Ovary (tissue), 7 donors: ENCODE measurements at regions not wholly inside any gene's neighbourhood (a gene's known extent, or its start where the extent isn't known, plus 50 kb on each side); places are given as distances from the start of the nearest gene placed in this dataset.

ENCODE experiments used
- DNase-seq, 5 donors: peaks; one replicate each; pipeline ENCODE4 v3.0.0-alpha.2; 2019 to 2020
- H3K27ac ChIP-seq, 2 donors: fragments of 200-600 bp; one replicate each; pipeline versions ENCODE4 v1.5.1 to v1.8.0; 2019 to 2022
- H3K27me3 ChIP-seq: fragments of 200-600 bp; one replicate; pipeline ENCODE4 v1.8.0; 2022
- H3K36me3 ChIP-seq: fragments of 200-600 bp; sonication (generic); one replicate; pipeline ENCODE4 v1.5.1; 2019
- H3K4me1 ChIP-seq: one replicate; pipeline ENCODE4 v1.8.1; 2013; ENCODE audit warnings: mild to moderate bottlenecking, moderate library complexity; ENCODE audit not compliant: insufficient read depth
- H3K4me3 ChIP-seq: fragments of 200-600 bp; sonication (generic); one replicate; pipeline ENCODE4 v1.5.1; 2017
- H3K9me3 ChIP-seq, 2 donors: fragments of 200-600 bp in 1 of 2; sonication (generic) in 1 of 2; one replicate each; pipeline versions ENCODE4 v1.5.1 to v1.8.1; 2013 to 2019; ENCODE audit warnings: mild to moderate bottlenecking in 1 of 2, moderate library complexity in 1 of 2
- EP300 ChIP-seq: sonication (generic); formaldehyde crosslinking; IDR thresholded peaks from one replicate; pipeline ENCODE4 v1.6.1; 2017; ENCODE audit warnings: antibody characterized with exemption
- POLR2A ChIP-seq: fragments of 450-650 bp; IDR thresholded peaks from one replicate; pipeline ENCODE4 v1.6.1; 2017; ENCODE audit warnings: antibody characterized with exemption, mild to moderate bottlenecking, moderate library complexity
- WGBS, 3 donors: extraction: QIAGEN DNeasy Blood & Tissue Kit in 1 of 3; methylation state at CpG; one replicate each; pipeline versions ENCODE4 v1.1.5 to v1.1.7; 2013 to 2017; 5-methylcytosine and 5-hydroxymethylcytosine counted together
- intact Hi-C, 4 donors: fragments of 100-400 bp; cut with DNase I; formaldehyde crosslinking; loops; one replicate each; pipeline versions ENCODE4 v1.11.0 to v1.15.1; 2022 to 2023
- TF ChIP-seq, protein P1 (sequence below), 3 donors: fragments of 450-650 bp in 2 of 3; fragments of 200-600 bp in 1 of 3; IDR thresholded peaks; one replicate each; pipeline versions ENCODE4 v1.5.1 to v1.8.0; 2016 to 2022; ENCODE audit warnings: antibody characterized with exemption in 3 of 3, mild to moderate bottlenecking in 1 of 3
- donor health status: DM: no; HTN: no; CAD: no; lungs with moderate emphysema.
- donor health status: DM: no; HTN: no; CAD: no.
- donor health status: Bipolar disorder and iron deficiency.
- donor health status: DM: no; HTN: no; CAD: no.
- donor health status: DM: yes; HTN: yes; CAD: no.

DNA sequence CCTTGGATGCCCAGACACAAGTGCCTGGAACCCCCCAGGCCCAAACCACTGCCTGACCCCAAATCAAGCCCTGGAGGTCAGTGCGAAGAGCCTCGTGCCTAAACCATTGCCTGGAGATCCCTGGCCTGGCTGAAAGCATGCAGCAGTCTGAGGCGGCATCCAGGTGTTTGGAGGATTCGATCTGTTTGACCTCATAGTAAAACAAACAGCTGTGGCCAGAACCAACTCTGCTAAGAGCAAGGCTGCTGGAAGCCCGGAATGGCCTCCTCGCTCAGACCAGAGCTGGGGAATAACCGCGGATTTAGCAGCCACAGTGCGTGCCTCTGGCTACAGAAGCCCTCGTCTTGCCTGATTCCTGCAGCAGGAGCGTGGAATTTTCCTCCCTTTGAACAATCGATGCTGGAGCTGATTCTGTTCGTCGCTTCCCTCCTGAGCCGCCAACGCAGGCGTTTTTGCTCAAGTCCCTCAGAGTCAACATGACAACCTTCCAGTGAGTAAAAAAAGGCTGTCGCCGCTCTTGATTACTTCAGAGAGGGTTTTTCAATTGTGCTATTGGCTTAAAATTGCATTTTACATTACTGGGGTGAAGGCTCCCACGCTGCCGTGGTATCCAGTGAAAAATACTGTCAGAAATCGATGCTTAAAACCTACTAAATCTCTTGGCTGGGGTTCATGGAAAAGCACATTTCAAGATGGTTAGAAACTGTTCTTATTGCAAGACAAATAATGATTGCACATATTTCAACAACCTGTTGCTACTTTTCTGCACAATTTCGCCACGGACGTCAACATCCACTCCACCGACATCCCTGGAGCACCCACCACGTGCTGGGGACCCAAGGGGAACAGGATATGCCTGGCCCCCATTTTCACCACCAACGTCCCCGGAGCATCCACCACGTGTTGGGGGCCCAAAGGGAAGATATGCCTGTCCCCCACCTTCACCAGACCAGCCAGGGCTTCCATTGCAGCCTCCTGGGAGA lies 190.0 kb downstream of the OLFM1 start:
- Histone ChIP-seq H3K36me3 (no peaks in the 10 kb centered on the region), H3K27ac (no peak overlapping the region), H3K4me3 (no peak overlapping the region), H3K9me3 (no peaks in the 10 kb centered on the region), H3K27me3 (no peaks in the 10 kb centered on the region), H3K4me1 (no peaks in the 10 kb centered on the region)
- TF ChIP-seq, protein P1, sequence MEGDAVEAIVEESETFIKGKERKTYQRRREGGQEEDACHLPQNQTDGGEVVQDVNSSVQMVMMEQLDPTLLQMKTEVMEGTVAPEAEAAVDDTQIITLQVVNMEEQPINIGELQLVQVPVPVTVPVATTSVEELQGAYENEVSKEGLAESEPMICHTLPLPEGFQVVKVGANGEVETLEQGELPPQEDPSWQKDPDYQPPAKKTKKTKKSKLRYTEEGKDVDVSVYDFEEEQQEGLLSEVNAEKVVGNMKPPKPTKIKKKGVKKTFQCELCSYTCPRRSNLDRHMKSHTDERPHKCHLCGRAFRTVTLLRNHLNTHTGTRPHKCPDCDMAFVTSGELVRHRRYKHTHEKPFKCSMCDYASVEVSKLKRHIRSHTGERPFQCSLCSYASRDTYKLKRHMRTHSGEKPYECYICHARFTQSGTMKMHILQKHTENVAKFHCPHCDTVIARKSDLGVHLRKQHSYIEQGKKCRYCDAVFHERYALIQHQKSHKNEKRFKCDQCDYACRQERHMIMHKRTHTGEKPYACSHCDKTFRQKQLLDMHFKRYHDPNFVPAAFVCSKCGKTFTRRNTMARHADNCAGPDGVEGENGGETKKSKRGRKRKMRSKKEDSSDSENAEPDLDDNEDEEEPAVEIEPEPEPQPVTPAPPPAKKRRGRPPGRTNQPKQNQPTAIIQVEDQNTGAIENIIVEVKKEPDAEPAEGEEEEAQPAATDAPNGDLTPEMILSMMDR (IDR thresholded peaks at IDR 0.05), result no peak
- no peak for DNase-seq
- WGBS, 3 donors, result 66 to 76% (median 74%) methylated on average over 30 of the region's 30 CpGs
- intact Hi-C loops, result no loop called here

DNA sequence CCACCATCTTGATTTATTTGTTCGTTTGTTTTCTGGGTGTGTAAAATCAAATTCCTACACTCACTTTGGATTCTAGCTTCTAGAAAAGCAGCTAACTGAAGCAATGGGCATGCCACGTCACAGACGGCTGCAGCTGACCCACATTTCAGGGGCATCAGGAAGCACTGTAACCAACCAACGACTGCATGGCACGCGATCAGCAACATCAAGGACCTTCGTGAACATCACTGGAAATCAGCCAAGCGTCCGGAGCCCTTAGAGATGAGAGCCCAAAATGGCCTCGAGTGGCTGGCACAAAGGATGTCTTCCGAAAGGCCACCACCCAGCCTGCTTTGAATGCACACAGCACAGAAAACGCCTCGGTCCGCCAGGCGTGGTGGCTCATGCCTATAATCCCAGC lies 191.1 kb downstream of the OLFM1 start:
- intact Hi-C loops, result no loop called here
- WGBS, 3 donors, result 81 to 84% (median 82%) methylated on average over 15 of the region's 15 CpGs
- DNase-seq, result no peak

DNA sequence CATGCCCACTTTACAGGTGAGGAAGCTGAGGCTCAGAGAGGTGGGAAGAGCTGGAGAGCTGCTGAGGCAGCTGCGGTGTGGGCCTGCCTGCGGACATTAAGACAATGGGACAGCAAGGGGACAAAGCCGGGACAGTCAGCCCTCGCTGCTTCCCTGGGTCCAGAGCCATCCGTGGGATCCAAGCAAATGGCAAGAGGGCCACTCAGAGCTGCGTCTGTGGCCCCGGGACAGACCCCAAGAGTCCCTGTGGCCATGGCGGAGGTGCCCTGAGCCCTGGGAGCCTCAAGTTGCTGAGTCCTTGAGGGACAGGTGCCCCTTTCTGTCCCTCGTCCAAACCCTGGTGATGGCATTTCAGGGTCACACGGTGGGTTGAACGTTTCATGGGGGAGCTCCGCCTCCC lies 191.9 kb downstream of the OLFM1 start:
- no peak for DNase-seq
- intact Hi-C loops, result no loop called here
- H3K27me3 ChIP-seq, result no peaks in the 10 kb centered on the region
- TF ChIP-seq EP300 (no peak), POLR2A (no peak)
- TF ChIP-seq, protein P1 (IDR thresholded peaks at IDR 0.05), result no peak
- 75 to 81% (median 77%) methylated on average over 12 of the region's 12 CpGs for WGBS, 3 donors
- H3K9me3 ChIP-seq, result no peaks in the 10 kb centered on the region
- no peak overlapping the region for H3K4me3 ChIP-seq
- H3K27ac ChIP-seq, result no peak overlapping the region
- H3K4me1 ChIP-seq, result no peaks in the 10 kb centered on the region
- no peaks in the 10 kb centered on the region for H3K36me3 ChIP-seq

More for the DNA sequence above, 191.1 kb downstream of the OLFM1 start:
- H3K36me3 ChIP-seq, result no peaks in the 10 kb centered on the region
- no peaks in the 10 kb centered on the region for H3K9me3 ChIP-seq
- H3K27me3 ChIP-seq, result no peaks in the 10 kb centered on the region
- no peak overlapping the region for H3K27ac ChIP-seq
- H3K4me1 ChIP-seq, result no peaks in the 10 kb centered on the region
- H3K4me3 ChIP-seq, result no peak overlapping the region
- no peak for TF ChIP-seq EP300

DNA sequence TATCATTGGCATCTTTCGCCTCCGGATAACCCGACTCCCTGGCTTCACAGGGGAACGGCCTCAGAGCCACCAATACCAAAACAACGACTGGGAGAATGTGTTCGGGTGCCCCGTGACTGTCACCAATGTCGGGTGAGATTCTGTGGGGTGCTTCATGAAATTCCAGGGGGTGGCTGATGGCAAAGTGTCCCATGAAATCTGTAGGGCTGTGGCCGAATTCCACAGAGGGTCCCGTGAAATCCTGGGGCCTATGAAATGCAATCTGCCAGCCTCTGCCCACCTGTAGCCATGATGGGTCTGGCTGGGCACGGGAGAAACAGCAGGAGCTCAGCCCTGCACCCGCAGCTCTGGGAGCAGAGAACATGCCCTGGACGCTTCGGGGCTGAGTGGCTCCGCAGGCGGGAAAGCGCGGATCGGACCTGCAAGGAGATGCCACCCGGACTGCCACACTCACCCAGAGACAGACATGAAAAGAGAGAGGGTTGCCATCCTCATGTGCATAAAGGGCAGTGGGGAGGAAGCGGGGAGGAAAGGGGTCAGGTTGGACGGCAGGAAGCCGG lies 192.4 kb downstream of the OLFM1 start:
- no peaks in the 10 kb centered on the region for H3K4me1 ChIP-seq
- TF ChIP-seq POLR2A (no peak), EP300 (no peak)
- TF ChIP-seq, protein P1 (IDR thresholded peaks at IDR 0.05), result no peak
- H3K9me3 ChIP-seq, result no peaks in the 10 kb centered on the region
- 83 to 87% (median 85%) methylated on average over 23 of the region's 23 CpGs for WGBS, 3 donors
- intact Hi-C loops, result no loop called here
- H3K27ac ChIP-seq, result no peak overlapping the region
- H3K4me3 ChIP-seq, result no peak overlapping the region
- H3K27me3 ChIP-seq, result no peaks in the 10 kb centered on the region
- no peaks in the 10 kb centered on the region for H3K36me3 ChIP-seq
- DNase-seq, result no peak

DNA sequence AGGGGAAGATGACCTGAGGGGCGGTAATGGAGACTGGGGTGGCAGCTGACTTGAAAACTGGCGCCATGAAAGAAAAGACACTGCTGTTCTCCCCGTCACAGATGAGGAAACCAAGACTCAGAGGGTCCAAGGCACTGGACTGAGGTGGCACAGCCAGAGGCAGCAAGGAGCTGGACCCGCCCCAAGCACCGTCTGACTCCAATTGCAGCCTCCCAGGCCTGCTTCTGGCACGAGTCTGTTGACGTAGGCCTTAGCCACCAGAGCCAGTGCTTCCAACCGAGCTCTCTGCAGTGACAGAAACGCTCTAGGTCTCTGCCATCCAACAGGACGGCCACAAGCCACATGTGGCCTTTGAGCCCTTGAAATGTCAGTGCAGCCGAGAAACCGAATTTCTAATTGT lies 193.2 kb downstream of the OLFM1 start:
- no peak overlapping the region for H3K4me3 ChIP-seq
- 77 to 82% (median 81%) methylated on average over 12 of the region's 12 CpGs for WGBS, 3 donors
- intact Hi-C loops, result no loop called here
- H3K36me3 ChIP-seq, result no peaks in the 10 kb centered on the region
- TF ChIP-seq, protein P1 (IDR thresholded peaks at IDR 0.05), result no peak
- TF ChIP-seq EP300, result no peak
- no peak for TF ChIP-seq POLR2A
- no peak for DNase-seq
- H3K27ac ChIP-seq, result no peak overlapping the region
- H3K4me1 ChIP-seq, result no peaks in the 10 kb centered on the region
- H3K27me3 ChIP-seq, result no peaks in the 10 kb centered on the region
- H3K9me3 ChIP-seq, result no peaks in the 10 kb centered on the region
